ENCODE measurements at regions not wholly inside any gene's neighbourhood (a gene's known extent, or its start where the extent isn't known, plus 50 kb on each side); places are given as distances from the start of the nearest gene placed in this dataset.

- TF ChIP-seq POLR2A (IDR thresholded peaks at IDR 0.05; ENCODE audit: low read depth, low read length) (no peak; the same call in 1 of the 2 replicates), TAF1 (IDR thresholded peaks at IDR 0.05; ENCODE audit: low read depth, low read length) (no peak)
These were observed 88.8 kb upstream of the ENPP6 start for GRCh38 chr4:184306470-184306869.

Measured in GM12891 (cell line).